ENCODE measurements at regions not wholly inside any gene's neighbourhood (a gene's known extent, or its start where the extent isn't known, plus 50 kb on each side); places are given as distances from the start of the nearest gene placed in this dataset.

GRCh38 chr5:167503926-167504720 is 787.3 kb upstream of the WWC1 start:
- ChIA-PET POLR2A (no interaction called here), CTCF (ENCODE audit: unreplicated experiment) (no interaction called here)
- no TSS peak for BruUV-seq (replicated peaks)
- Histone ChIP-seq H3K4me2 (ENCODE audit: low read length) (no peak overlapping the region), H3K9me3 (ENCODE audit: low read length) (no peaks in the 10 kb centered on the region), H3K79me2 (ENCODE audit: insufficient read depth, low read depth, low read length) (no peaks in the 10 kb centered on the region), H3K4me3 (ENCODE audit: low read depth, low read length, poor library complexity, severe bottlenecking) (no peak overlapping the region), H3K36me3 (ENCODE audit: insufficient read depth, low read length) (no peaks in the 10 kb centered on the region), H2AFZ (ENCODE audit: low read length) (no peak overlapping the region), H3K4me1 (ENCODE audit: insufficient read depth, low read length, poor library complexity, severe bottlenecking) (no peaks in the 10 kb centered on the region), H4K20me1 (ENCODE audit: insufficient read depth, low read length) (no peaks in the 10 kb centered on the region), H3K27ac (ENCODE audit: low read depth, low read length, poor library complexity, severe bottlenecking) (no peak overlapping the region), H3K9me2 (ENCODE audit: insufficient read depth, low read length) (no peaks in the 10 kb centered on the region)
- DNase-seq (ENCODE audit: low spot score), result no peak
- TF ChIP-seq EZH2phosphoT487 (IDR thresholded peaks at IDR 0.05; ENCODE audit: borderline replicate concordance, low read depth, low read length) (no peak), CTCF (conservative IDR thresholded peaks at IDR 0.05; ENCODE audit: low read length) (no peak)
- intact Hi-C loops (cut with micrococcal nuclease; ENCODE audit: unreplicated experiment), result no loop called here

GRCh38 chr5:167507463-167508233 is 783.8 kb upstream of the WWC1 start:
- no peak overlapping the region for H3K27ac ChIP-seq (ENCODE audit: low read depth, low read length, poor library complexity, severe bottlenecking)
- no peak for TF ChIP-seq CTCF (conservative IDR thresholded peaks at IDR 0.05; ENCODE audit: low read length)
- no peak for TF ChIP-seq EZH2phosphoT487 (IDR thresholded peaks at IDR 0.05; ENCODE audit: borderline replicate concordance, low read depth, low read length)
- H3K4me1 ChIP-seq (ENCODE audit: insufficient read depth, low read length, poor library complexity, severe bottlenecking), result no peaks in the 10 kb centered on the region
- no peaks in the 10 kb centered on the region for H3K79me2 ChIP-seq (ENCODE audit: insufficient read depth, low read depth, low read length)
- no peaks in the 10 kb centered on the region for H3K9me3 ChIP-seq (ENCODE audit: low read length)
- intact Hi-C loops (cut with micrococcal nuclease; ENCODE audit: unreplicated experiment), result no loop called here
- ChIA-PET CTCF (ENCODE audit: unreplicated experiment) (no interaction called here), POLR2A (interaction anchor here (0.6 kb wide), 2 partner anchors 614 to 1562 kb away, joined by 3 to 4 read pairs; no protein-coding TSS in a partner anchor)
- H2AFZ ChIP-seq (ENCODE audit: low read length), result no peak overlapping the region
- H4K20me1 ChIP-seq (ENCODE audit: insufficient read depth, low read length), result no peaks in the 10 kb centered on the region
- no peaks in the 10 kb centered on the region for H3K9me2 ChIP-seq (ENCODE audit: insufficient read depth, low read length)
- no TSS peak for BruUV-seq (replicated peaks)
- H3K4me2 ChIP-seq (ENCODE audit: low read length), result no peak overlapping the region
- H3K36me3 ChIP-seq (ENCODE audit: insufficient read depth, low read length), result no peaks in the 10 kb centered on the region
- DNase-seq (ENCODE audit: low spot score), result no peak
- no peak overlapping the region for H3K4me3 ChIP-seq (ENCODE audit: low read depth, low read length, poor library complexity, severe bottlenecking)

GRCh38 chr5:167509076-167509475 is 782.4 kb upstream of the WWC1 start:
- no peak for DNase-seq (ENCODE audit: low spot score)

More at GRCh38 chr5:167509076-167509475, 782.4 kb upstream of the WWC1 start:
- Histone ChIP-seq H3K9me3 (ENCODE audit: low read length) (no peaks in the 10 kb centered on the region), H3K4me2 (ENCODE audit: low read length) (no peak overlapping the region), H3K9me2 (ENCODE audit: insufficient read depth, low read length) (no peaks in the 10 kb centered on the region), H3K4me1 (ENCODE audit: insufficient read depth, low read length, poor library complexity, severe bottlenecking) (no peaks in the 10 kb centered on the region), H3K27ac (ENCODE audit: low read depth, low read length, poor library complexity, severe bottlenecking) (no peak overlapping the region), H3K36me3 (ENCODE audit: insufficient read depth, low read length) (no peaks in the 10 kb centered on the region), H3K79me2 (ENCODE audit: insufficient read depth, low read depth, low read length) (no peaks in the 10 kb centered on the region), H2AFZ (ENCODE audit: low read length) (no peak overlapping the region), H3K4me3 (ENCODE audit: low read depth, low read length, poor library complexity, severe bottlenecking) (no peak overlapping the region), H4K20me1 (ENCODE audit: insufficient read depth, low read length) (no peaks in the 10 kb centered on the region)
- TF ChIP-seq CTCF (conservative IDR thresholded peaks at IDR 0.05; ENCODE audit: low read length), result no peak
- ChIA-PET POLR2A (no interaction called here), CTCF (ENCODE audit: unreplicated experiment) (no interaction called here)
- intact Hi-C loops (cut with micrococcal nuclease; ENCODE audit: unreplicated experiment), result no loop called here
- no TSS peak for BruUV-seq (replicated peaks)
